ENCODE measurements at regions not wholly inside any gene's neighbourhood (a gene's known extent, or its start where the extent isn't known, plus 50 kb on each side); places are given as distances from the start of the nearest gene placed in this dataset.

DNA sequence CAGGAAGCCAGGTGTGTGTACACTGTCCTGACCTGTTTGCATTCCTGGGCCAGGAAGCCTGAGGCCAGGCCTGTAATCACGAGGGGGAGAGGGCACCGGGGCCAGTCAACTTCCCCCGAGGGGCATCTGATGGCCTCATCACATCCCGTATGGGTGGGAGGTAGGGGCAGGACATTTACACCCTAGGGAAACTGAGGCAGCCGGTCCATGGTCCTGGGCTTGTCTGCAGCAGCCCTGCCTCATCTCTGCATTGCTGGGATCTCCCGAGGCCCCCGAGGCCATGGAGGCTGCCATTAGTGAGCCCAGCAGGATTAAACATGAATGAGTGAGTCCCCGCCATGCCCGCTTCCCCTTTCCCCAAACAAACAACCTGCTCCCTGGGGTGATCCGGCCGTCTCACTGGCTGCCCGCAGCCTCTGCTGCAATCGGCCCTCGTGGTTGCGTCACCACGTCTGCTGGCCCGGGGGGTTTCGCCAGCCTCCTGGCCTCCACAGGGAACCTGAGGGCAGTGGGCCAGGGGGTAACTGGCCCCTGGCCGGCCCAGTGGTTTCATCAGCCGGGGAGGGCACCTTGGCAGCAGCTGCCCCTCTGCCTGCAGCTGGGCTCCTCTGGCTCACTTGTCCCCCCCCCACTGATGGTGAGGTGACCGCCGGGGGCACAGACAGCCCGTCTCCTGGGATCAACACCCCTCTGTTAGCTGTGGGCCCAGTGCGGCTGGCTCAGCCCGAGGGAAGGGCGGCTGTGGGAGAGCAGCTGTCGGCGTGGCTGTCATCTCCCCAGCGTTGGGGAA is 88.3 kb upstream of the GSE1 start:
- no peaks in the 10 kb centered on the region for H3K27me3 ChIP-seq (ENCODE audit: low read depth, low read length)
- H3K4me3 ChIP-seq (ENCODE audit: low read depth in 1 of 2, low read length in 2 of 2), result no peak overlapping the region
- H3K9me3 ChIP-seq (ENCODE audit: control insufficient read depth in 1 of 2, low read length in 2 of 2), result no peaks in the 10 kb centered on the region
- H3K27ac ChIP-seq (ENCODE audit: low read length), result no peak overlapping the region
- peaks cover 0 to 17% of the 10 kb centered on the region in 2 donors for H3K4me1 ChIP-seq (ENCODE audit: control insufficient read depth in 1 of 2, insufficient read depth in 2 of 2, low read length in 2 of 2)
- H3K36me3 ChIP-seq (ENCODE audit: control insufficient read depth in 1 of 2, insufficient read depth in 2 of 2, low read length in 2 of 2), result no peaks in the 10 kb centered on the region

DNA sequence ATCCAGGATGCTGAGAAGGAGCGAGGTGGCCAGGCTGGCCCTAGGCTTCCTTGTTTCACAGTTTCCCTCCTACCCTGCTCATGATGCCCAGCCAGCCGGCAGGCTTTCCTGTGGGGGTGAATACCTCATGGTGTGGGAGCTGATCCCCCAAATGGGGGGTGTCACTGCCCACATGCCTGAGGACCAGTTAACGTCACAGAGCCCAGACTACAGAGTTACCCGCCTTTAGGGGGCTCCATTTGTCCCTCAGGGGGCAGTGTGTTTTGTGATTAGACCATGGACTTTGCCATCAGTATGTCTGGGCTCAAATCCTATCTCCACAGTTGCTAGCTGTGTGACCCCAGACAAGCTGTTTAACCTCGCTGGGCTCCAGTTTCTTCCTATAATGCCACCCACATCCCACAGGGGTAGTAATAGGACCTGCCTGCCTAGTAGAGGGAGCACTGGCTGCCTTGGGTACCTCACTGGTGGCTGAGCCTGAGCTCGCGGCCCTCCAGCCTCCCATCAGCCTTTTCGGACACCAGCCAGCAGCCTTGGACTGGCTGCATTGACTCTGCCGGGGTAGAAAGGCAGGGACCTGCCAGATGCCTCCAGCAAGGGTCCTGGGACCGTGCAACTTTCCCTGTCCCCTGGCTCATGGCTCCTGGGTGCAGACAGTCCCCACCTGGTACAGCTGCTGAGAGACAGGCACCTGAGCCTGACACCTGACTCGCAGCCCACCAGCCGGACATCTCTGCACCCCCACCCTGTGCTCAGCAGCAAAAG is 87.5 kb upstream of the GSE1 start:
- H3K27me3 ChIP-seq (ENCODE audit: low read depth, low read length), result no peaks in the 10 kb centered on the region
- no peaks in the 10 kb centered on the region for H3K9me3 ChIP-seq (ENCODE audit: control insufficient read depth in 1 of 2, low read length in 2 of 2)
- H3K4me1 ChIP-seq (ENCODE audit: control insufficient read depth in 1 of 2, insufficient read depth in 2 of 2, low read length in 2 of 2), result peaks cover 0 to 17% of the 10 kb centered on the region in 2 donors
- no peak overlapping the region for H3K27ac ChIP-seq (ENCODE audit: low read length)
- H3K4me3 ChIP-seq (ENCODE audit: low read depth in 1 of 2, low read length in 2 of 2), result no peak overlapping the region
- no peaks in the 10 kb centered on the region for H3K36me3 ChIP-seq (ENCODE audit: control insufficient read depth in 1 of 2, insufficient read depth in 2 of 2, low read length in 2 of 2)

DNA sequence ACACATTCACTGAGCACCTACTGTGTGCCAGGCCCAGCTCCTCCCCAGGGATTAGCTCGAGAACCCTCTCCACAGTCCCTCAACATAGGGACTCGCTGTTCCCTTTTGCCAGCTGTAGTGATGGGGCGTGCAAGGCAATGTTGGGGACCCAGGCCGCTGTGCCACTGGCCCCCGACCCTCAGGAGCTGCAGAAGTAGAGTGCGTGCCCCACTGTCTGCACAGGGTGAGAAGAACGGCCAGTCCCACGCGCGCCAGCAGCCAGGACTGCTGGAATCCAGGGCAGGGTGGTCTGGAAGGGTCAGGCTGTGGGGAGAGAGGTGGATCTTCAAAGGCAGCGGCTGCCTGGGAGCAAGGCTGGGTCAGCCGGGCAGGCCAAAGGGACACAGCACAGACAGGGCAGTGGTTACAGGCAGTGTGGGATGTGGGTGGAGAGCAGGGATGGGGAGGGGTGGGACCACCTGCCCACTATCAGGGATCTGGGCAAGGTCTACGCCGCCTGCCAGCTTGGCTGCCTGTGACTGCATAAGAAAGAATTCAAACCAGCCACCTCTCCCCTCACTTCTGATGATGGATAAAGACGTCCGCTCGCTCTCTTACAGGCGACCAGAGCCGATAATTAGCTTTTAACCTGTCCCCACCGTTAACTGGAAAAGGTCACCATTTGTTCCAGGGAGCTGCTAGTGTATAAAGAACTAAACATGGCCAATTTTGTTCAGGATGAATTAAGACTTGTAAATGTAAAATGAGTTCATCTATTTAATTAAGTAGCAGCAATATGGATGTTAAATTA is 86.7 kb upstream of the GSE1 start:
- Histone ChIP-seq H3K4me1 (ENCODE audit: control insufficient read depth in 1 of 2, insufficient read depth in 2 of 2, low read length in 2 of 2) (peaks cover 0 to 17% of the 10 kb centered on the region in 2 donors), H3K9me3 (ENCODE audit: control insufficient read depth in 1 of 2, low read length in 2 of 2) (no peaks in the 10 kb centered on the region), H3K27me3 (ENCODE audit: low read depth, low read length) (no peaks in the 10 kb centered on the region), H3K27ac (ENCODE audit: low read length) (no peak overlapping the region), H3K36me3 (ENCODE audit: control insufficient read depth in 1 of 2, insufficient read depth in 2 of 2, low read length in 2 of 2) (no peaks in the 10 kb centered on the region), H3K4me3 (ENCODE audit: low read depth in 1 of 2, low read length in 2 of 2) (no peak overlapping the region)

DNA sequence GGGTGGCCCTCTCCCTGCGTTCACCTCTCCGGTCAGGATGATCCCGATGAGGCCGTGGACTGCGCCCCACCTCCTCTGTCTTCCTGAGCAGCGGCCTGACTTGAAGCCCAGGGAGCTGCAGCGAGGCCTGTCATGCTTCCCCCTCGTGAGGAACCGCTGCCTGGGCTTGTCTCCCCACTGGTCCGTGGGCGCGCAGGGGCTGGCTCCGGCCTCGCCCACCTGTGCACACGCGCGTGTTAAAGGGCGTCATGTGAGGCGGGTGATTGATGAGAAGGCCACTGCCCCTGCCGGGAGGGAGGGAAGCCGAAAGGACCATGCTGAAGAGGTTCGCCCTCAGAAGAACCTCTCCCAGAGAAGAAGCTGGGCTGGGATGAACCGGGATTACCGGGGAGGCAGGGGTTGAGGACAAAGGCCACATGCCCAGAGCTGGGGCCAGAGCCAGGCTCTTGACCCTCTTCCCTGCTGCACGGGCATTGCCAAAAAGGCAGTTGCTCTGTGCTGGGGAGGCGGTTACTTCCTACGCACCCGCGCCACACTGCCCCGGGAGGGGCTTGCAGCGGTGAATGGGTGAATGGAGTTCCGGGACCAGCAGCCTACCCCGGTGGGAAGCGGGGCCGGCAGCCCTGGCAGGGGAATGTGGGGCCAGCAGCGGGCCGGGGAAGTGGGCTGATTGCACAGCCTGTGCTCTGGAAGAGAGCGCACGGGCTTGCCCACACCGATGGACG is 85.9 kb upstream of the GSE1 start:
- Histone ChIP-seq H3K4me3 (ENCODE audit: low read depth in 1 of 2, low read length in 2 of 2) (no peak overlapping the region), H3K36me3 (ENCODE audit: control insufficient read depth in 1 of 2, insufficient read depth in 2 of 2, low read length in 2 of 2) (no peaks in the 10 kb centered on the region), H3K27ac (ENCODE audit: low read length) (no peak overlapping the region), H3K27me3 (ENCODE audit: low read depth, low read length) (no peaks in the 10 kb centered on the region), H3K9me3 (ENCODE audit: control insufficient read depth in 1 of 2, low read length in 2 of 2) (no peaks in the 10 kb centered on the region), H3K4me1 (ENCODE audit: control insufficient read depth in 1 of 2, insufficient read depth in 2 of 2, low read length in 2 of 2) (peaks cover 0 to 17% of the 10 kb centered on the region in 2 donors)

DNA sequence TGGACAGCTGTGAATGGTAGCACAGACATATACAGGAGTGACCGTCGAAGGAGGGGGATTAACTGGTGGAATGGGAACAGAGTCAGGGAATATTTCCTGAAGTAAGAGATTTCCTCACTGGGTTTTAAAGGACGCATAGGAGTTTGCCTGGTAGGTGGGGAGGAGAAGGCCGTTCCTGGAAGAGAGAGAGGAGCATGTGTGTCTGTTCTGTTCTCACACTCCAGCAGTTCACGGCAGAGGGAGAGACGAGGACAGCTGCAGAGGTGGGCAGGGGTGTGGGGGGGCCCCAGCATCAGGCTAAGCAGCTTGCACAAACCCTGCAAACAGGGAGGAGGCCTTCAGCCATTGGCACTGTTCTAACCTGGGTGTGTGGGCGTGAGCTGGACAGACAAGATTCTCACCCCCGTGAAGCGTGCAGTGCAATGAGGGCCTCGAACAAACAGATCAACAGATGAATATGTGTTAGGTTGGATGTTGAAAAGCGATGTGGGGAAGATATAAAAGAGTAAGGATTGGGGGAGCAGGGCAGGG is 85.3 kb upstream of the GSE1 start:
- H3K4me3 ChIP-seq (ENCODE audit: low read depth in 1 of 2, low read length in 2 of 2), result no peak overlapping the region
- peaks cover 0 to 17% of the 10 kb centered on the region in 2 donors for H3K4me1 ChIP-seq (ENCODE audit: control insufficient read depth in 1 of 2, insufficient read depth in 2 of 2, low read length in 2 of 2)
- H3K36me3 ChIP-seq (ENCODE audit: control insufficient read depth in 1 of 2, insufficient read depth in 2 of 2, low read length in 2 of 2), result no peaks in the 10 kb centered on the region
- H3K27me3 ChIP-seq (ENCODE audit: low read depth, low read length), result no peaks in the 10 kb centered on the region
- no peaks in the 10 kb centered on the region for H3K9me3 ChIP-seq (ENCODE audit: control insufficient read depth in 1 of 2, low read length in 2 of 2)
- H3K27ac ChIP-seq (ENCODE audit: low read length), result no peak overlapping the region

DNA sequence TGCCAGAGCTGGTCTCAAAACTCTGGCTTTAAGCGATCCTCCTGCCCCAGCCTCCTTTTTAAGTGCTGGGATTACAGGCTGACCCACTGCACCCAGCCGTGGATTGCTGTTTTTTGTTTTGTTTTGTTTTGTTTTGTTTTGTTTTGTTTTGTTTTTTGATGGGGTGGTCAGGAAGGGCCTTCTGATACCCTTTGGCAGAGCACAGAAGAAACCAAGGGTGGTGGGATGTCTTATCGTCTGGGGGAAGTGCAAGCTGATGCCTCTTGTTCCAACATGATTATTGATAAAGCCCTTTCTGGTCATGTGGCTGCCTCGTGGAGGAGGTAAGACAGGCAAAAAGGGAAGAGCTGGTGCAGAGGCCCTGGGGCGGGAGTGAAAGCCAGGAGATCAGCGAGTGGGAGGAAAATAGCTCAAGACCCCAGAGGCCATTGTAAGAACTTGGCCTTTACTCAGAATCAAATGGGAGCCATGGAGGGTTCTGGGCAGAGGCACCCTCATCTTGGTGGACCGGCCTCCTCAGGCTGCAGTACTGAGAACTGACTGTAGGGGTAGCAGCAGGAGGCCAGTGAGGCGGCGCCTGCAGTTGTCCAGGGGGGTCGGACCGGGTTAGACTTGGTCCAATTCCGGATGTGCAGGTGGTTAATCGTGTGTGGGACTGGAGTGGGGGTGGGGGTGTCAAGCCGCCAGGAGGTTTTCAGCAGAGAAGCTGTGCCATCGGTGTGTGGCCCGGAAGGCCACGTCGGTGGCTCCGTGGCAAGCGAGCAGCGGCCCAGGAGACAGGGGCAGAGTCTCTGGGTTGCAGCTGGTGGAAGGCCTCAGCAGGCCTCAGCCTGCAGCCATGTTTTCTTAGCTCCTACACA is 84.4 kb upstream of the GSE1 start:
- Histone ChIP-seq H3K4me1 (ENCODE audit: control insufficient read depth in 1 of 2, insufficient read depth in 2 of 2, low read length in 2 of 2) (peaks cover 0 to 7% of the 10 kb centered on the region in 2 donors), H3K27me3 (ENCODE audit: low read depth, low read length) (no peaks in the 10 kb centered on the region), H3K27ac (ENCODE audit: low read length) (no peak overlapping the region), H3K36me3 (ENCODE audit: control insufficient read depth in 1 of 2, insufficient read depth in 2 of 2, low read length in 2 of 2) (no peaks in the 10 kb centered on the region), H3K4me3 (ENCODE audit: low read depth in 1 of 2, low read length in 2 of 2) (no peak overlapping the region), H3K9me3 (ENCODE audit: control insufficient read depth in 1 of 2, low read length in 2 of 2) (no peaks in the 10 kb centered on the region)

DNA sequence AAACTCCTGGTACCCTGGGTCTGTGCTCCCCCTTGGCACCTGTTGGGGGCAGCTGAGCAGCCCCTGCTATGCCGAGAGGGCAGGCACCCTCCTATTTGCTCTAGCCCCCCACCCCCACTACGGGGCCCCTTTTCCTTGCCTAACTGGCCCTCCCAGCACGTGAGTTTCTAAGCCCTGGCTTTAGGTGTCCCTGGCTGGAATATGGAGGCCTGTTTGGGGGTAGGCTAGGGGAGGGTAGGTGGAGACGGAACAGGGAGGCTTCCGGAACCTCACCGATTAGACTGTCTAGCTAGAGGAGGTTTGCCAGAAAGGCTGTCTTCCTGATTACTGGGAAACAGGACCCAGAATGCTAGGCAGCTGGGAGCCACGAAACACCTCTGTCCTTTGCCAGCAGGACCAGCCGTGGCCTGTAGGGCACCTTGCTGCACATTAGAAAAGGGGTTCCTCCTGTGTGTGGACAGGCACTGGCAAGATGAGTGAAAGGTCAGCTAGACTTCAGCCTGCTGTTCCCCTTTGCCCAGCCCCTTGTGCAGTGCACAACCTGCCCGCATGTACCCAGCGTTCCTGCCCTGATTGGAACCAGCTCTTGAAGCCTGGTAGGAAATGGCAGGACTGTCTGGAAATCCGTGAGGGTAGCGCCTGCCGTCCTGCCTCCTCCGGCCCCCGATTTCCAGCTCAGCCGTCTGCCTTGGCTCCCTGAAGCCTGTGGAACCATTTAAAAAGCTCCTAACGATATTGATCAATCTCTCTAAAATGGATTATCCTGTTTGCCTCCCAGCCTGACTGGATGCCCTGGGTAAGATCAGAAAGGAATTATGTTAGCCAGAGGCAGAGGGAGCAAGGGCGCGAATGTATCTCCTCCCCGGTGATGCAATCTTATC is 83.4 kb upstream of the GSE1 start:
- Histone ChIP-seq H3K4me1 (ENCODE audit: control insufficient read depth in 1 of 2, insufficient read depth in 2 of 2, low read length in 2 of 2) (peaks cover 0 to under 1% of the 10 kb centered on the region in 2 donors), H3K27me3 (ENCODE audit: low read depth, low read length) (no peaks in the 10 kb centered on the region), H3K27ac (ENCODE audit: low read length) (no peak overlapping the region), H3K4me3 (ENCODE audit: low read depth in 1 of 2, low read length in 2 of 2) (no peak overlapping the region), H3K9me3 (ENCODE audit: control insufficient read depth in 1 of 2, low read length in 2 of 2) (no peaks in the 10 kb centered on the region), H3K36me3 (ENCODE audit: control insufficient read depth in 1 of 2, insufficient read depth in 2 of 2, low read length in 2 of 2) (no peaks in the 10 kb centered on the region)

DNA sequence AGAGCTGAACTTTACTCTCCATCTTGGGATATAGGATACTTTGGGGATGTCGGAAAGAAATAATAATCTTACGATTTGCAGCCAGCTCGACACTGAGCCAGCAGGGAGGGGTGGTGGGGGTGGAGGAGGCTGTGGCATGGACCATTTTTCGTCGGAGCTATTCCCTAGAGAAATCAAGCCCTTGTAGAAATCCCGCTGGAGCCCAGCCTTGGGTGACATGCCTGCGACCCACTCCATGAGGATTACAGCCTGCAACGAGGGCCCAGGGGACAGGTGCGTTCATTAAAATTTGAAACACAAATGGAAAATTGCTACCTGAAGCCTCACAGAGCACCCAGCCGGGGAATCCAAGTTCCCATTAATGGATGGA is 82.8 kb upstream of the GSE1 start:
- Histone ChIP-seq H3K27me3 (ENCODE audit: low read depth, low read length) (no peaks in the 10 kb centered on the region), H3K27ac (ENCODE audit: low read length) (no peak overlapping the region)

DNA sequence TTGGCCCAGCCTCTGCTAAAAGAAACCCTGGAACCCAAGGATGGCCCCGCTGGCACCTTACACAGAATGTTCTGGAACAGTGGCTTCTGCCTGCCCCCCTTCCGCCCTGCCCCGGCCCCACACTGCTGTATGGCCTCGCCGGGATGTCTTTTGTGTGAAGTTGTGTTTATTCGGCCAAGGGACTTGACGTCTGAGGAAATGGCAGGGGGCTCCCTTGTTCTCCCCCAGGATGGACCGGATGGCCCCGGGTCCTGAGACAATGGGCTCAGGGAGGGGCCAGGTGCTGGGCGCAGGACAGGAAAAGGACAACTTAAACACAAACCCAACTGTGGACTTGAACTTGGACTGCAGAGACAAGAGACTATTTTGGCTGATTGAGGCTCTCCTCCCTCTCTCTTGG is 81.6 kb upstream of the GSE1 start:
- Histone ChIP-seq H3K27ac (ENCODE audit: low read length) (no peak overlapping the region), H3K9me3 (ENCODE audit: control insufficient read depth in 1 of 2, low read length in 2 of 2) (no peaks in the 10 kb centered on the region), H3K36me3 (ENCODE audit: control insufficient read depth in 1 of 2, insufficient read depth in 2 of 2, low read length in 2 of 2) (no peaks in the 10 kb centered on the region), H3K4me3 (ENCODE audit: low read depth in 1 of 2, low read length in 2 of 2) (no peak overlapping the region), H3K4me1 (ENCODE audit: control insufficient read depth in 1 of 2, insufficient read depth in 2 of 2, low read length in 2 of 2) (peaks cover 12 to 17% of the 10 kb centered on the region in 2 donors), H3K27me3 (ENCODE audit: low read depth, low read length) (no peaks in the 10 kb centered on the region)

More for the DNA sequence above, 82.8 kb upstream of the GSE1 start:
- Histone ChIP-seq H3K36me3 (ENCODE audit: control insufficient read depth in 1 of 2, insufficient read depth in 2 of 2, low read length in 2 of 2) (no peaks in the 10 kb centered on the region), H3K4me3 (ENCODE audit: low read depth in 1 of 2, low read length in 2 of 2) (no peak overlapping the region), H3K9me3 (ENCODE audit: control insufficient read depth in 1 of 2, low read length in 2 of 2) (no peaks in the 10 kb centered on the region), H3K4me1 (ENCODE audit: control insufficient read depth in 1 of 2, insufficient read depth in 2 of 2, low read length in 2 of 2) (peaks cover under 1 to 5% of the 10 kb centered on the region in 2 donors)

Data from muscle layer of duodenum (tissue), 2 donors.